Caco-2 (cell line): ENCODE measurements at regions not wholly inside any gene's neighbourhood (a gene's known extent, or its start where the extent isn't known, plus 50 kb on each side); places are given as distances from the start of the nearest gene placed in this dataset.

Experiments used
- BruUV-seq: library from RNA; stranded (reverse); fragments of 400-500 nt; replicated peaks from 2 replicates; lab custom pipeline; 2021; lab: Mats Ljungman, UMichigan
- CTCF ChIA-PET: fragments of 300-600 bp; sonication (Branson Sonifier 250); formaldehyde crosslinking; loops from one replicate; lab custom pipeline; 2022; ENCODE audit warnings: antibody characterized with exemption; lab: Charles Lee
- POLR2A ChIA-PET: fragments of 300-600 bp; sonication (Branson Sonifier 250); formaldehyde crosslinking; loops from one replicate; lab custom pipeline; 2022; ENCODE audit warnings: antibody characterized with exemption; lab: Charles Lee
- DNase-seq, 2 experiments: peaks; one replicate each; pipeline versions ENCODE4 v3.0.0 to v3.0.0-alpha.2; 2020 to 2022
- H3K27me3 ChIP-seq: replicated peaks from 2 replicates; pipeline ENCODE4 v1.6.0; 2011; ENCODE audit warnings: low read length; ENCODE audit not compliant: control insufficient read depth, insufficient read depth
- H3K36me3 ChIP-seq: 2 replicates; pipeline ENCODE4 v1.5.1; 2011; ENCODE audit warnings: low read length; ENCODE audit not compliant: control insufficient read depth, insufficient read depth
- H3K4me1 ChIP-seq: fragments of 250-450 bp; sonication (Bioruptor Pico); 2 replicates; pipeline ENCODE4 v1.5.1; 2020; ENCODE audit warnings: mild to moderate bottlenecking
- H3K4me3 ChIP-seq: 2 replicates; pipeline ENCODE4 v1.5.1; 2011; ENCODE audit warnings: low read depth, mild to moderate bottlenecking, control low read depth, low read length
- H3K9me3 ChIP-seq: fragments of 250-450 bp; sonication (Bioruptor Pico); 2 replicates; pipeline ENCODE4 v1.5.1; 2020; ENCODE audit warnings: mild to moderate bottlenecking, moderate library complexity
- H3K27ac Mint-ChIP-seq: one replicate; pipeline ENCODE4 v1.8.0; 2022; ENCODE audit warnings: mixed read lengths; ENCODE audit not compliant: unreplicated experiment
- H3K27me3 Mint-ChIP-seq: one replicate; pipeline ENCODE4 v1.8.0; 2022; ENCODE audit warnings: mixed read lengths; ENCODE audit not compliant: insufficient read depth, unreplicated experiment
- H3K36me3 Mint-ChIP-seq: one replicate; pipeline ENCODE4 v1.8.0; 2022; ENCODE audit warnings: mild to moderate bottlenecking, mixed read lengths; ENCODE audit not compliant: insufficient read depth, unreplicated experiment
- H3K4me1 Mint-ChIP-seq: one replicate; pipeline ENCODE4 v1.8.0; 2022; ENCODE audit warnings: low read depth, mixed read lengths; ENCODE audit not compliant: unreplicated experiment
- H3K4me3 Mint-ChIP-seq: one replicate; pipeline ENCODE4 v1.8.0; 2022; ENCODE audit warnings: mild to moderate bottlenecking, moderate library complexity, mixed read lengths; ENCODE audit not compliant: unreplicated experiment
- H3K9me3 Mint-ChIP-seq: one replicate; pipeline ENCODE4 v1.8.0; 2022; ENCODE audit warnings: mixed read lengths; ENCODE audit not compliant: unreplicated experiment
- intact Hi-C: fragments of 100-400 bp; cut with micrococcal nuclease; formaldehyde crosslinking; loops from one replicate; pipeline ENCODE4 v1.10.0; 2022; ENCODE audit not compliant: unreplicated experiment
- TF ChIP-seq, protein P1 (sequence below), 2 experiments: fragments of 200-600 bp in 1 of 2; IDR thresholded peaks; 1 replicate in 1 of 2; 2 replicates in 1 of 2; pipeline versions ENCODE4 v1.5.1 to v1.8.0; 2011 to 2022; ENCODE audit warnings: antibody characterized with exemption in 1 of 2, control low read depth in 1 of 2, inconsistent platforms in 1 of 2, low read depth in 1 of 2, low read length in 1 of 2, mild to moderate bottlenecking in 1 of 2, moderate library complexity in 1 of 2; ENCODE audit not compliant: insufficient read depth in 1 of 2, severe bottlenecking in 1 of 2, unreplicated experiment in 1 of 2

DNA sequence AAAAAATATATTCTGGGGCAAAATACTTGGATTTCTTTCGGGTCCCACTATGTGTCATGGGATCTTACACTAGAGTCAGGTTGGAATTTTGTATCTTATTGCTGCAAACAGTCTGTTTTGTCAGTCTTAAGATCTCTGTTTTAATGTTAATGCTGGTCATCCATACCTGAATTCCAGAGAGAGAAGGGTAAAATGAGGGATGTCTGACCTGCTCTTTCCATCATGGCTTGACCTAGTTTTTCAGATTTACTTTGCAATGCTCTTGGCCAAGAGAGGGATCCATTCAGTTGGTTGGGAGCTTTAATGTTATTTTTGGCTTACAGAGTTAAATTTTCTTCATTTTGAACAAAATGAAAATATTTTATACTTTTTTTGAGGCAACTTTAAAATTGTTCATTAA lies 117.2 kb downstream of the CASP12 start:
- intact Hi-C loops: no loop called here
- Histone ChIP-seq H3K9me3 (no peaks in the 10 kb centered on the region; the same call in 1 of the 2 replicates), H3K4me3 (no peak overlapping the region), H3K4me1 (peaks cover 11% of the 10 kb centered on the region), H3K27me3 (no peaks in the 10 kb centered on the region), H3K36me3 (no peaks in the 10 kb centered on the region)
- no TSS peak for BruUV-seq
- ChIA-PET CTCF (no interaction called here), POLR2A (interaction anchor here (0.6 kb wide), 1 partner anchor 449 kb away, joined by 3 read pairs; no protein-coding TSS in a partner anchor)
- Mint-ChIP-seq H3K27ac (no peak overlapping the region), H3K9me3 (peaks cover 20% of the 10 kb centered on the region), H3K27me3 (no peaks in the 10 kb centered on the region), H3K4me3 (no peak overlapping the region), H3K4me1 (peaks cover 7% of the 10 kb centered on the region), H3K36me3 (no peaks in the 10 kb centered on the region)
- no peak for DNase-seq
- TF ChIP-seq, protein P1, sequence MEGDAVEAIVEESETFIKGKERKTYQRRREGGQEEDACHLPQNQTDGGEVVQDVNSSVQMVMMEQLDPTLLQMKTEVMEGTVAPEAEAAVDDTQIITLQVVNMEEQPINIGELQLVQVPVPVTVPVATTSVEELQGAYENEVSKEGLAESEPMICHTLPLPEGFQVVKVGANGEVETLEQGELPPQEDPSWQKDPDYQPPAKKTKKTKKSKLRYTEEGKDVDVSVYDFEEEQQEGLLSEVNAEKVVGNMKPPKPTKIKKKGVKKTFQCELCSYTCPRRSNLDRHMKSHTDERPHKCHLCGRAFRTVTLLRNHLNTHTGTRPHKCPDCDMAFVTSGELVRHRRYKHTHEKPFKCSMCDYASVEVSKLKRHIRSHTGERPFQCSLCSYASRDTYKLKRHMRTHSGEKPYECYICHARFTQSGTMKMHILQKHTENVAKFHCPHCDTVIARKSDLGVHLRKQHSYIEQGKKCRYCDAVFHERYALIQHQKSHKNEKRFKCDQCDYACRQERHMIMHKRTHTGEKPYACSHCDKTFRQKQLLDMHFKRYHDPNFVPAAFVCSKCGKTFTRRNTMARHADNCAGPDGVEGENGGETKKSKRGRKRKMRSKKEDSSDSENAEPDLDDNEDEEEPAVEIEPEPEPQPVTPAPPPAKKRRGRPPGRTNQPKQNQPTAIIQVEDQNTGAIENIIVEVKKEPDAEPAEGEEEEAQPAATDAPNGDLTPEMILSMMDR (IDR thresholded peaks at IDR 0.05; ENCODE audit: insufficient read depth in 1 of 2, low read depth in 1 of 2, low read length in 1 of 2, severe bottlenecking in 1 of 2, unreplicated experiment in 1 of 2): no peak

DNA sequence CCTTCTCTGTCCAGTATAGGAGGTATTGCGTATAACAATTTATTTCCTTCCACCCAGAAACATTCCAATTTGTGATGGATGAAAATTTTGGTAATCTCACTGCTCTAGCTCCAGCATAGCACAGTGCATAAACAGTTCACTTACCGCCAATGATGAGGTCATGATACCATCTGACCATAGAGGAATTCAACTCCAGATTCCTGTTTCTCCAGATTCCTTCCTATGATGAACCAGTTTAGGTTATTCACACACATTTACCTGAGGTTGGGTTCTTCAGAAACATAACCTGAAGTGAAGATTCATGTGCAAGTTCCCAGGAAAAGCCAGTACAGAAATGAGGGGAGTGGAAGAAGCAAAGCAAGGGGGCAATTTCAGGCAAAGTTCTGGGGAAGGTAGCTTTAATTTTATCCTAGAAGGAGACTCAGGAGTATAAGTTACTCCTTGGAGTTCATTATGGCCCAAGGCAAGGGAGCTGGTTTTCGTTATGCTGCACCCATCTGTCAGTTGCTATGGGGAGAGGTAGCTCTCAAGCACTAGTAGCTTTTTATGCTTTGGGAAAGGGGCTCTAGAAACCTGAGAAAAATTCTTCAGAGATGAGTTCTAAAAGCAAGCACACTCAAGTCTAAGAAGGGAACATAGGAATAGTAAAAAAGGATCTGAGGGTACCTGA lies 121.6 kb downstream of the CASP12 start:
- TF ChIP-seq, protein P1 (IDR thresholded peaks at IDR 0.05; ENCODE audit: insufficient read depth in 1 of 2, low read depth in 1 of 2, low read length in 1 of 2, severe bottlenecking in 1 of 2, unreplicated experiment in 1 of 2): no peak
- no TSS peak for BruUV-seq
- Mint-ChIP-seq H3K27me3 (no peaks in the 10 kb centered on the region), H3K27ac (peak overlapping the region; percentile 40), H3K4me3 (peak overlapping the region; percentile 0), H3K9me3 (peaks cover 32% of the 10 kb centered on the region), H3K36me3 (no peaks in the 10 kb centered on the region), H3K4me1 (peaks cover 7% of the 10 kb centered on the region)
- peak in 1 of 2 experiments; percentile 55 for DNase-seq
- Histone ChIP-seq H3K9me3 (no peaks in the 10 kb centered on the region; the same call in 1 of the 2 replicates), H3K36me3 (no peaks in the 10 kb centered on the region), H3K4me1 (peaks cover 13% of the 10 kb centered on the region), H3K4me3 (no peak overlapping the region), H3K27me3 (no peaks in the 10 kb centered on the region)
- intact Hi-C loops: no loop called here
- POLR2A ChIA-PET: no interaction called here
- CTCF ChIA-PET: no interaction called here

DNA sequence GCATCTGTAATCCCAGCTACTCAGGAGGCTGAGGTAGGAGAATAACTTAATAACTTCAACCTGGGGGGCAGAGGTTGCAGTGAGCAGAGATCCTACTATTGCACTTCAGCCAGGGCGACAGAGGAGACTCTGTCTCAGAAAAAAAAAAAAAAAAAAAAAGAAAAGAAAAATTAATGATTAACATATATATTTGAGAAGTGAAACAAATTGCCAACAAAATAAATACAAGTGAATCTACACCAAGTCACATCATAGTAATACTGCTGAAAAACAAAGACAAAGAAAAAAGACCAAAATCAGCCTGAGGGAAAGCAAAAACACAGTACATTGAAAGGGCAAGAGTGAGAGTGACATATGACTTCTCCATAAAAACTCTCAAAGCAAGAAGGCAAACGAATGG lies 123.7 kb downstream of the CASP12 start:
- Histone ChIP-seq H3K27me3 (no peaks in the 10 kb centered on the region), H3K36me3 (no peaks in the 10 kb centered on the region), H3K4me1 (peaks cover 13% of the 10 kb centered on the region), H3K9me3 (no peaks in the 10 kb centered on the region), H3K4me3 (no peak overlapping the region)
- H3K9me3 Mint-ChIP-seq: peaks cover 22% of the 10 kb centered on the region
- DNase-seq: no peak
- H3K4me1 Mint-ChIP-seq: peaks cover 7% of the 10 kb centered on the region
- TF ChIP-seq, protein P1 (IDR thresholded peaks at IDR 0.05; ENCODE audit: insufficient read depth in 1 of 2, low read depth in 1 of 2, low read length in 1 of 2, severe bottlenecking in 1 of 2, unreplicated experiment in 1 of 2): no peak
- POLR2A ChIA-PET: no interaction called here
- no peak overlapping the region for H3K27ac Mint-ChIP-seq
- BruUV-seq: no TSS peak
- intact Hi-C loops: no loop called here
- no peak overlapping the region for H3K4me3 Mint-ChIP-seq
- H3K36me3 Mint-ChIP-seq: no peaks in the 10 kb centered on the region
- no peaks in the 10 kb centered on the region for H3K27me3 Mint-ChIP-seq
- CTCF ChIA-PET: no interaction called here
